HL-60 (cell line): ENCODE measurements at regions not wholly inside any gene's neighbourhood (a gene's known extent, or its start where the extent isn't known, plus 50 kb on each side); places are given as distances from the start of the nearest gene placed in this dataset.

Source experiments
- DNase-seq, 2 experiments: peaks; one replicate each; pipeline ENCODE4 v3.0.0-alpha.2; 2010 to 2020; ENCODE audit warnings: low read depth in 1 of 2, low spot score in 1 of 2
- H3K27ac ChIP-seq: fragments of 250-450 bp; sonication (Bioruptor Pico); replicated peaks from 2 replicates; pipeline ENCODE4 v1.5.1; 2020; ENCODE audit warnings: mild to moderate bottlenecking, moderate library complexity
- H3K27me3 ChIP-seq: fragments of 250-450 bp; sonication (Bioruptor Pico); 2 replicates; pipeline ENCODE4 v1.5.1; 2021; ENCODE audit warnings: mild to moderate bottlenecking, moderate library complexity; ENCODE audit not compliant: insufficient read depth, poor library complexity, severe bottlenecking
- H3K4me3 ChIP-seq: replicated peaks from 2 replicates; pipeline ENCODE4 v1.5.1; 2011; ENCODE audit warnings: mild to moderate bottlenecking, control low read depth, low read length; ENCODE audit not compliant: insufficient read depth
- CTCF ChIP-seq: IDR thresholded peaks from one replicate; pipeline ENCODE4 v1.5.1; 2011; ENCODE audit warnings: low read length, control low read depth, inconsistent platforms; ENCODE audit not compliant: insufficient read depth
- GABPA ChIP-seq: IDR thresholded peaks from 2 replicates; pipeline ENCODE4 v1.6.1; 2012; ENCODE audit warnings: low read depth
- POLR2AphosphoS5 ChIP-seq: IDR thresholded peaks from 2 replicates; pipeline ENCODE4 v1.6.1; 2012; ENCODE audit warnings: low read depth
- REST ChIP-seq: IDR thresholded peaks from 2 replicates; pipeline ENCODE4 v1.6.1; 2012; ENCODE audit warnings: low read depth; ENCODE audit not compliant: insufficient replicate concordance
- SPI1 ChIP-seq: IDR thresholded peaks from 2 replicates; pipeline ENCODE4 v1.6.1; 2012; ENCODE audit warnings: low read depth, mild to moderate bottlenecking, borderline replicate concordance

- TF ChIP-seq REST (no peak), SPI1 (no peak)
- Histone ChIP-seq H3K27ac (no peak overlapping the region), H3K4me3 (no peak overlapping the region), H3K27me3 (no peaks in the 10 kb centered on the region)
- DNase-seq, result no peak
These were observed 120.3 kb downstream of the RDH14 start for GRCh38 chr2:18440141-18440661.

GRCh38 chr2:18439716-18440115, 120.7 kb downstream of the RDH14 start:
- DNase-seq, result no peak
- Histone ChIP-seq H3K27me3 (no peaks in the 10 kb centered on the region), H3K4me3 (no peak overlapping the region), H3K27ac (no peak overlapping the region)
- no peak for TF ChIP-seq CTCF
- TF ChIP-seq REST, result no peak
- no peak for TF ChIP-seq GABPA
- TF ChIP-seq SPI1, result no peak
- no peak for TF ChIP-seq POLR2AphosphoS5

GRCh38 chr2:18437909-18438308, 122.5 kb downstream of the RDH14 start:
- TF ChIP-seq CTCF, result no peak
- no peak for TF ChIP-seq REST
- TF ChIP-seq SPI1, result no peak
- no peak for TF ChIP-seq GABPA
- no peak for TF ChIP-seq POLR2AphosphoS5
- H3K4me3 ChIP-seq, result no peak overlapping the region
- H3K27me3 ChIP-seq, result no peaks in the 10 kb centered on the region
- no peak overlapping the region for H3K27ac ChIP-seq
- no peak for DNase-seq
